H4 (cell line): ENCODE measurements at regions not wholly inside any gene's neighbourhood (a gene's known extent, or its start where the extent isn't known, plus 50 kb on each side); places are given as distances from the start of the nearest gene placed in this dataset.

Experiments used
- DNase-seq: peaks from one replicate; pipeline ENCODE4 v3.0.0-alpha.2; 2015; ENCODE audit warnings: low spot score

GRCh38 chr6:1065986-1066385, 245.9 kb upstream of the FOXQ1 start:
- no peak for DNase-seq

- no peak for DNase-seq
These were observed 248.1 kb upstream of the FOXQ1 start for GRCh38 chr6:1063671-1064355.

- no peak for DNase-seq
These were observed 248.9 kb upstream of the FOXQ1 start for GRCh38 chr6:1062786-1063545.

GRCh38 chr6:1059596-1059995, 252.3 kb upstream of the FOXQ1 start:
- no peak for DNase-seq

GRCh38 chr6:1057490-1058135, 254.3 kb upstream of the FOXQ1 start:
- no peak for DNase-seq

GRCh38 chr6:1055015-1055921, 256.6 kb upstream of the FOXQ1 start:
- no peak for DNase-seq

- no peak for DNase-seq
These were observed 257.3 kb upstream of the FOXQ1 start for GRCh38 chr6:1054653-1055014.

- DNase-seq = no peak
These were observed 258.3 kb upstream of the FOXQ1 start for GRCh38 chr6:1053586-1053985.

- no peak for DNase-seq
These were observed 259.6 kb upstream of the FOXQ1 start for GRCh38 chr6:1052262-1052661.

- no peak for DNase-seq
These were observed 262.0 kb upstream of the FOXQ1 start for GRCh38 chr6:1049900-1050299.

- no peak for DNase-seq
These were observed 262.7 kb upstream of the FOXQ1 start for GRCh38 chr6:1049170-1049569.

- no peak for DNase-seq
These were observed 263.8 kb upstream of the FOXQ1 start for GRCh38 chr6:1047981-1048541.

- DNase-seq = no peak
These were observed 266.7 kb upstream of the FOXQ1 start for GRCh38 chr6:1045239-1045638.

GRCh38 chr6:1044040-1044836, 267.7 kb upstream of the FOXQ1 start:
- no peak for DNase-seq

GRCh38 chr6:1043458-1043836, 268.5 kb upstream of the FOXQ1 start:
- no peak for DNase-seq

GRCh38 chr6:1042583-1043457, 269.1 kb upstream of the FOXQ1 start:
- DNase-seq = no peak

- DNase-seq = no peak
These were observed 271.5 kb upstream of the FOXQ1 start for GRCh38 chr6:1040393-1040792.

- no peak for DNase-seq
These were observed 272.2 kb upstream of the FOXQ1 start for GRCh38 chr6:1039746-1040145.

GRCh38 chr6:1039191-1039590, 272.7 kb upstream of the FOXQ1 start:
- no peak for DNase-seq
